ENCODE measurements at regions not wholly inside any gene's neighbourhood (a gene's known extent, or its start where the extent isn't known, plus 50 kb on each side); places are given as distances from the start of the nearest gene placed in this dataset.

GRCh38 chr18:78610179-78610578, 369.4 kb upstream of the SALL3 start:
- H3K4me3 ChIP-seq (ENCODE audit: low read depth, low read length, poor library complexity, severe bottlenecking), result no peak overlapping the region
- ChIA-PET CTCF (no interaction called here), POLR2A (ENCODE audit: low non-redundant PET) (no interaction called here)
- intact Hi-C loops (cut with micrococcal nuclease; ENCODE audit: unreplicated experiment), result no loop called here
- no peaks in the 10 kb centered on the region for H3K4me1 ChIP-seq (ENCODE audit: insufficient read depth, low read length, poor library complexity, severe bottlenecking)
- peaks cover 17% of the 10 kb centered on the region for H3K9me3 ChIP-seq (ENCODE audit: low read depth, low read length, poor library complexity, severe bottlenecking)
- no peaks in the 10 kb centered on the region for H3K27me3 ChIP-seq (replicated peaks; ENCODE audit: insufficient read depth, low read depth, low read length, poor library complexity)
- no peak for DNase-seq (ENCODE audit: low spot score)
- no peak overlapping the region for H3K27ac ChIP-seq (ENCODE audit: low read depth, low read length, poor library complexity, severe bottlenecking)
- BruUV-seq (replicated peaks), result no TSS peak
- no peaks in the 10 kb centered on the region for H3K36me3 ChIP-seq (ENCODE audit: insufficient read depth, low read length, poor library complexity, severe bottlenecking)
- no peak for TF ChIP-seq EZH2 (IDR thresholded peaks at IDR 0.05; ENCODE audit: borderline replicate concordance, low read depth, low read length, poor library complexity, severe bottlenecking)
- TF ChIP-seq, protein P1, sequence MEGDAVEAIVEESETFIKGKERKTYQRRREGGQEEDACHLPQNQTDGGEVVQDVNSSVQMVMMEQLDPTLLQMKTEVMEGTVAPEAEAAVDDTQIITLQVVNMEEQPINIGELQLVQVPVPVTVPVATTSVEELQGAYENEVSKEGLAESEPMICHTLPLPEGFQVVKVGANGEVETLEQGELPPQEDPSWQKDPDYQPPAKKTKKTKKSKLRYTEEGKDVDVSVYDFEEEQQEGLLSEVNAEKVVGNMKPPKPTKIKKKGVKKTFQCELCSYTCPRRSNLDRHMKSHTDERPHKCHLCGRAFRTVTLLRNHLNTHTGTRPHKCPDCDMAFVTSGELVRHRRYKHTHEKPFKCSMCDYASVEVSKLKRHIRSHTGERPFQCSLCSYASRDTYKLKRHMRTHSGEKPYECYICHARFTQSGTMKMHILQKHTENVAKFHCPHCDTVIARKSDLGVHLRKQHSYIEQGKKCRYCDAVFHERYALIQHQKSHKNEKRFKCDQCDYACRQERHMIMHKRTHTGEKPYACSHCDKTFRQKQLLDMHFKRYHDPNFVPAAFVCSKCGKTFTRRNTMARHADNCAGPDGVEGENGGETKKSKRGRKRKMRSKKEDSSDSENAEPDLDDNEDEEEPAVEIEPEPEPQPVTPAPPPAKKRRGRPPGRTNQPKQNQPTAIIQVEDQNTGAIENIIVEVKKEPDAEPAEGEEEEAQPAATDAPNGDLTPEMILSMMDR (conservative IDR thresholded peaks at IDR 0.05; ENCODE audit: low read depth, low read length), result no peak

DNA sequence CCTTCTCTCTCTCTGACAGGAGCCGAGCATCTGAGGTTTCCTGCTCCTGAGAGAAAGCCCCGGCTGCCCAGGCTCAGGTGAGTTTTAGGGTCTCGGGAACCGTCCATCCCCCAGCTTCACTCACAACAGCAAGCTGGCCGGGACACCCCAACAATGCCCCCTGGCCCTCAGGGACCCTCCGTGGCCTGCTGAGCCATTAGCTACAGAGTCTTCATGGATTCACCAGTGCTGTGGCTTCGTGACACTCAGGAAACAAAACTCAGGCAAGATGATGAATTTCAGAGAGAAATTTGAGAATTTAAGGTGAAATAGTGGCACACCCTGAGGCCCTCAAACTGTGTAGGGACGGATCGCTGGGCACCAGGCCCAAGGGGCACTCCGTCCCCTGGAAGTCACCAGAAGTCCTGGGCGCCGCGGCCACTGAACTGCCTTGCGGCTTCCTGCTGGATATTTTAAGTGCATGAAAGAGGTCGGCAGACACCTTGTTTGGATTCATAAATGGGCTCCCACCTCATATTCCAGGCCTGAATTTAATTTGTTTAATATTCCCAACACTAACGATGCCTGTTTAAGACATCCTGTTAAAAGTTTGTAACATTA, 368.3 kb upstream of the SALL3 start:
- BruUV-seq (replicated peaks), result no TSS peak
- Histone ChIP-seq H3K36me3 (ENCODE audit: insufficient read depth, low read length, poor library complexity, severe bottlenecking) (no peaks in the 10 kb centered on the region), H3K9me3 (ENCODE audit: low read depth, low read length, poor library complexity, severe bottlenecking) (peaks cover 17% of the 10 kb centered on the region), H3K27me3 (replicated peaks; ENCODE audit: insufficient read depth, low read depth, low read length, poor library complexity) (no peaks in the 10 kb centered on the region), H3K4me1 (ENCODE audit: insufficient read depth, low read length, poor library complexity, severe bottlenecking) (no peaks in the 10 kb centered on the region), H3K27ac (ENCODE audit: low read depth, low read length, poor library complexity, severe bottlenecking) (no peak overlapping the region), H3K4me3 (ENCODE audit: low read depth, low read length, poor library complexity, severe bottlenecking) (no peak overlapping the region)
- no peak for TF ChIP-seq EZH2 (IDR thresholded peaks at IDR 0.05; ENCODE audit: borderline replicate concordance, low read depth, low read length, poor library complexity, severe bottlenecking)
- TF ChIP-seq, protein P1 (conservative IDR thresholded peaks at IDR 0.05; ENCODE audit: low read depth, low read length), result no peak
- no peak for DNase-seq (ENCODE audit: low spot score)
- intact Hi-C loops (cut with micrococcal nuclease; ENCODE audit: unreplicated experiment), result no loop called here
- ChIA-PET CTCF (no interaction called here), POLR2A (ENCODE audit: low non-redundant PET) (no interaction called here)

GRCh38 chr18:78611869-78612268, 367.7 kb upstream of the SALL3 start:
- Histone ChIP-seq H3K27ac (ENCODE audit: low read depth, low read length, poor library complexity, severe bottlenecking) (no peak overlapping the region), H3K36me3 (ENCODE audit: insufficient read depth, low read length, poor library complexity, severe bottlenecking) (no peaks in the 10 kb centered on the region), H3K4me1 (ENCODE audit: insufficient read depth, low read length, poor library complexity, severe bottlenecking) (no peaks in the 10 kb centered on the region), H3K9me3 (ENCODE audit: low read depth, low read length, poor library complexity, severe bottlenecking) (peaks cover 17% of the 10 kb centered on the region), H3K4me3 (ENCODE audit: low read depth, low read length, poor library complexity, severe bottlenecking) (no peak overlapping the region), H3K27me3 (replicated peaks; ENCODE audit: insufficient read depth, low read depth, low read length, poor library complexity) (no peaks in the 10 kb centered on the region)
- intact Hi-C loops (cut with micrococcal nuclease; ENCODE audit: unreplicated experiment), result no loop called here
- ChIA-PET CTCF (no interaction called here), POLR2A (ENCODE audit: low non-redundant PET) (no interaction called here)
- no TSS peak for BruUV-seq (replicated peaks)
- TF ChIP-seq, protein P1 (conservative IDR thresholded peaks at IDR 0.05; ENCODE audit: low read depth, low read length), result no peak
- no peak for TF ChIP-seq EZH2 (IDR thresholded peaks at IDR 0.05; ENCODE audit: borderline replicate concordance, low read depth, low read length, poor library complexity, severe bottlenecking)
- no peak for DNase-seq (ENCODE audit: low spot score)
